GM12878 (cell line): ENCODE measurements at regions not wholly inside any gene's neighbourhood (a gene's known extent, or its start where the extent isn't known, plus 50 kb on each side); places are given as distances from the start of the nearest gene placed in this dataset.

Experiments used
- ATAC-seq: fragments of 200-7000 bp; cut with Tn5 transposase; 3 replicates; pipeline ENCODE4 v1.9.1; 2020; ENCODE audit warnings: mild to moderate bottlenecking, moderate library complexity
- BruUV-seq: library from RNA; stranded (reverse); fragments of 400-500 nt; replicated peaks from 2 replicates; lab custom pipeline; 2021; lab: Mats Ljungman, UMichigan
- CTCF ChIA-PET: fragments of 300-600 bp; sonication (Branson Sonifier 250); formaldehyde crosslinking; extraction: SDS; loops from one replicate; lab custom pipeline; 2021; ENCODE audit warnings: inconsistent platforms; lab: Yijun Ruan, JAX
- POLR2A ChIA-PET: fragments of 350-600 bp; formaldehyde crosslinking; extraction: SDS; loops from one replicate; lab custom pipeline; 2021; ENCODE audit warnings: inconsistent platforms; lab: Charles Lee
- RAD21 ChIA-PET: fragments of 300-600 bp; sonication (Branson Sonifier 250); formaldehyde crosslinking; loops from one replicate; lab custom pipeline; 2023; ENCODE audit warnings: antibody characterized with exemption; ENCODE audit not compliant: unreplicated experiment; lab: Charles Lee
- SMC1A ChIA-PET: fragments of 300-600 bp; sonication (Branson Sonifier 250); formaldehyde crosslinking; loops from one replicate; lab custom pipeline; 2023; ENCODE audit not compliant: unreplicated experiment, uncharacterized antibody; lab: Charles Lee
- DNase-seq: peaks from one replicate; pipeline ENCODE4 v3.0.0-alpha.2; 2011; ENCODE audit warnings: low read depth, low spot score
- FAIRE-seq: peaks from 3 replicates; lab custom pipeline; 2011; peaks lifted over from hg19 to GRCh38; lab: Jason Lieb, UNC
- H2AFZ ChIP-seq: 2 replicates; pipeline ENCODE4 v1.6.0; 2011; ENCODE audit warnings: low read depth, low read length, control low read depth; ENCODE audit not compliant: control insufficient read depth
- H3K27ac ChIP-seq: 2 replicates; pipeline ENCODE4 v1.5.1; 2011; ENCODE audit warnings: control low read depth; ENCODE audit not compliant: control insufficient read depth, insufficient read depth
- H3K27me3 ChIP-seq, 2 experiments: replicated peaks in 1 of 2; 2 replicates each; pipeline versions ENCODE4 v1.6.0 to v1.6.1; 2011; ENCODE audit warnings: low read length in 1 of 2; ENCODE audit not compliant: control insufficient read depth in 2 of 2, insufficient read depth in 2 of 2
- H3K36me3 ChIP-seq, 2 experiments: 2 replicates each; pipeline ENCODE4 v1.5.1; 2011; ENCODE audit warnings: low read length in 1 of 2; ENCODE audit not compliant: control insufficient read depth in 2 of 2, insufficient read depth in 2 of 2
- H3K4me1 ChIP-seq: 2 replicates; pipeline ENCODE4 v1.6.1; 2011; ENCODE audit warnings: mild to moderate bottlenecking, low read length, moderate library complexity, mixed read lengths; ENCODE audit not compliant: control insufficient read depth, insufficient read depth
- H3K4me2 ChIP-seq: 2 replicates; pipeline ENCODE4 v1.6.0; 2011; ENCODE audit warnings: control low read depth; ENCODE audit not compliant: control insufficient read depth, insufficient read depth
- H3K4me3 ChIP-seq: fragments of 200-600 bp; sonication (generic); 2 replicates; pipeline ENCODE4 v1.5.1; 2016
- H3K79me2 ChIP-seq: 2 replicates; pipeline ENCODE4 v1.6.0; 2011; ENCODE audit warnings: low read length; ENCODE audit not compliant: control insufficient read depth, insufficient read depth
- H3K9ac ChIP-seq: 2 replicates; pipeline ENCODE4 v1.8.0; 2011; ENCODE audit warnings: low read length, control low read depth, mixed read lengths; ENCODE audit not compliant: control insufficient read depth, insufficient read depth
- H3K9me3 ChIP-seq: replicated peaks from 3 replicates; pipeline ENCODE4 v1.5.1; 2011; ENCODE audit warnings: mild to moderate bottlenecking, low read length; ENCODE audit not compliant: control insufficient read depth, insufficient read depth
- H4K20me1 ChIP-seq: 2 replicates; pipeline ENCODE4 v1.6.0; 2011; ENCODE audit not compliant: control insufficient read depth, insufficient read depth
- BHLHE40 ChIP-seq, 2 experiments: fragments of 450-650 bp in 1 of 2; IDR thresholded peaks; 2 replicates each; pipeline ENCODE4 v1.6.1; 2011 to 2017; ENCODE audit warnings: low read depth in 2 of 2, borderline replicate concordance in 1 of 2, improper control_type of control experiment in 1 of 2, low read length in 1 of 2, mild to moderate bottlenecking in 1 of 2
- CBX5 ChIP-seq: sonication (generic); IDR thresholded peaks from 2 replicates; pipeline ENCODE4 v1.6.1; 2016; ENCODE audit warnings: low read depth, moderate library complexity, mild to moderate bottlenecking, inconsistent platforms
- EED ChIP-seq: sonication (generic); IDR thresholded peaks from 2 replicates; pipeline ENCODE4 v1.6.1; 2016; ENCODE audit warnings: antibody characterized with exemption, low read depth
- JUNB ChIP-seq: IDR thresholded peaks from 2 replicates; pipeline ENCODE4 v1.6.1; 2016; ENCODE audit warnings: antibody characterized with exemption, mild to moderate bottlenecking
- RELA ChIP-seq: fragments of 450-650 bp; IDR thresholded peaks from 2 replicates; pipeline ENCODE4 v1.8.0; 2014; ENCODE audit warnings: borderline replicate concordance; ENCODE audit not compliant: partially characterized antibody
- ZNF622 ChIP-seq: fragments of 450-650 bp; IDR thresholded peaks from 2 replicates; pipeline ENCODE4 v1.6.1; 2017; ENCODE audit warnings: mild to moderate bottlenecking, inconsistent platforms
- WGBS: methylation state at CpG from one replicate; pipeline ENCODE4 v1.1.6; 2016; ENCODE audit warnings: low lambda C conversion rate; ENCODE audit not compliant: insufficient replicate concordance, insufficient coverage; ENCODE audit errors: missing lambda C conversion rate; 5-methylcytosine and 5-hydroxymethylcytosine counted together
- in situ Hi-C: fragments of 300-500 bp; cut with MboI; formaldehyde crosslinking; loops from 9 replicates; pipeline ENCODE4 v1.14.3; 2018; ENCODE audit warnings: mixed read lengths
- intact Hi-C: fragments of 100-400 bp; cut with micrococcal nuclease; formaldehyde crosslinking; loops from one replicate; pipeline ENCODE4 v1.14.2; 2022; ENCODE audit not compliant: unreplicated experiment
- TF ChIP-seq, protein P1 (sequence below): IDR thresholded peaks from 2 replicates; pipeline ENCODE4 v1.6.1; 2012; ENCODE audit warnings: low read depth, low read length, improper control_type of control experiment
- TF ChIP-seq, protein P2 (sequence below): IDR thresholded peaks from 2 replicates; pipeline ENCODE4 v1.6.1; 2011; ENCODE audit warnings: borderline replicate concordance, low read depth, mild to moderate bottlenecking, moderate library complexity, low read length; ENCODE audit not compliant: insufficient read depth, poor library complexity, severe bottlenecking

DNA sequence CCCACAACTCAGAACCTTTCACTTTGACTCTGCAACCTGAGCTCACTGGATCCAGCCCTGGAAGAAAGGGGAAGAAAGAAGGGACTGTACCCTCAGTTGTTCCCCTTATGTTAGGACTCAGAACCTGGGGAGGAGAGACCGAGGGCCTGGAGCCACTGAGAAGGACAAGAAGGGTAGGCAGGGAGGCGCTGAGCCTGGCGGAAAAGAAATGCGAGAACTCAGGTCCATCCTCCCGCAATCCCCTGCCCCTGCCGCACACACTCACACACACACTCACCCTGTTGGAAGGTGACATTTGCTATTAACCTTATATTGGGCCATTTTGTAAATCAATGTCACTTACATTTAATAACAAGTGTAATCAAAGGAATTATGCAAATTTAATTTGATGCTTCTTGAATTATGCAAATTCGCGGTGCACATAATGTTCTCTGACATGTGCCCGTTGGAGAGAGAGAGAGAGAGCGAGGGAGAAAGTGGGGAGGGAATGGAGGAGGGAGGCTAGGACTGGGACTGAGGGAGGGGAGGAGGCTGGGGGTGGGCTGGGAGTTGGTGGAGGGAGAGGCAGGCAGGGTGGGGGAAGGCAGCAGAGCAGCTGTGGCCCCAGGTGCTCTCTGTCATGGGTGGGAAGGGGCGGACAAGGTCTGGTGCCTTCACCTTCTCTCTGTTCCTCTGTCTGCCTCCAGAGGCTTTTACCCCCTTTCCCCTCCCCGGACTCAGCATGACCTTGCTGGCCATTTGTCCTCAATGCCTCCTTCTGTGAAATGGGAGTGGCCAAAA lies 99.6 kb upstream of the PAX2 start (continued):
- TF ChIP-seq, protein P1, sequence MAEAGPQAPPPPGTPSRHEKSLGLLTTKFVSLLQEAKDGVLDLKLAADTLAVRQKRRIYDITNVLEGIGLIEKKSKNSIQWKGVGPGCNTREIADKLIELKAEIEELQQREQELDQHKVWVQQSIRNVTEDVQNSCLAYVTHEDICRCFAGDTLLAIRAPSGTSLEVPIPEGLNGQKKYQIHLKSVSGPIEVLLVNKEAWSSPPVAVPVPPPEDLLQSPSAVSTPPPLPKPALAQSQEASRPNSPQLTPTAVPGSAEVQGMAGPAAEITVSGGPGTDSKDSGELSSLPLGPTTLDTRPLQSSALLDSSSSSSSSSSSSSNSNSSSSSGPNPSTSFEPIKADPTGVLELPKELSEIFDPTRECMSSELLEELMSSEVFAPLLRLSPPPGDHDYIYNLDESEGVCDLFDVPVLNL: no peak
- TF ChIP-seq ZNF622 (no peak), BHLHE40 (IDR thresholded peaks at IDR 0.05; ENCODE audit: borderline replicate concordance in 1 of 2, low read depth in 2 of 2, low read length in 1 of 2) (no peak), RELA (no peak), JUNB (no peak), EED (no peak)

DNA sequence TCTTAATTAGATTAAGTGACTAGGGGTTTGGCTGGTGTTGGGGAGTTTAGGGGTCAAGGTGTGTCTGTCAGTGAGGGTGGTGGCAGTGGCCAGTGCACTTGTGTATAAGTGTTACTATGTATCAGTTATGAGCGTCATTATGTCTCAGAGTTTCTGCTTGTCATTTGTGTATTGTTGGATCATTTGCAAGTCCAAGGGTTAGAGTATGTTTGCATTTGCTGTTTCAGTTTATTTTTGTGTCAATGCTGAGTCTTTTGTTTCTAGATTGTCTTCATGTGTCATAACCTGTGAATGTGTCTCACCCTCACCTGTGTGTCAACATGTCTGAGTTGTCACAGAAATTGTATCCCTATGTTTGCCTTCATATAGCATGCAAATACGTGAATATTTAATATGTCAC lies 97.5 kb upstream of the PAX2 start:
- ChIA-PET RAD21 (no interaction called here), POLR2A (interaction anchor here (0.6 kb wide), 1 partner anchor 136 kb away, joined by 4 read pairs; no protein-coding TSS in a partner anchor), SMC1A (no interaction called here), CTCF (no interaction called here)
- no peaks in the 10 kb centered on the region for H4K20me1 ChIP-seq
- peaks cover 2 to 7% of the 10 kb centered on the region in 2 experiments; a peak in 3 of 4 replicates for H3K27me3 ChIP-seq
- ATAC-seq: no peak
- no peaks in the 10 kb centered on the region for H3K4me1 ChIP-seq
- DNase-seq: no peak
- in situ Hi-C loops: no loop called here
- H3K79me2 ChIP-seq: no peaks in the 10 kb centered on the region
- TF ChIP-seq, protein P2, sequence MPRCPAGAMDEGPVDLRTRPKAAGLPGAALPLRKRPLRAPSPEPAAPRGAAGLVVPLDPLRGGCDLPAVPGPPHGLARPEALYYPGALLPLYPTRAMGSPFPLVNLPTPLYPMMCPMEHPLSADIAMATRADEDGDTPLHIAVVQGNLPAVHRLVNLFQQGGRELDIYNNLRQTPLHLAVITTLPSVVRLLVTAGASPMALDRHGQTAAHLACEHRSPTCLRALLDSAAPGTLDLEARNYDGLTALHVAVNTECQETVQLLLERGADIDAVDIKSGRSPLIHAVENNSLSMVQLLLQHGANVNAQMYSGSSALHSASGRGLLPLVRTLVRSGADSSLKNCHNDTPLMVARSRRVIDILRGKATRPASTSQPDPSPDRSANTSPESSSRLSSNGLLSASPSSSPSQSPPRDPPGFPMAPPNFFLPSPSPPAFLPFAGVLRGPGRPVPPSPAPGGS: peak; percentile 51
- no peak for TF ChIP-seq CBX5
- no peaks in the 10 kb centered on the region for H3K36me3 ChIP-seq
- no TSS peak for BruUV-seq
- intact Hi-C loops: no loop called here
- no peaks in the 10 kb centered on the region for H3K9me3 ChIP-seq
- no peak overlapping the region for H3K9ac ChIP-seq
- H3K4me2 ChIP-seq: no peak overlapping the region
- FAIRE-seq: no peak
- H2AFZ ChIP-seq: no peak overlapping the region
- WGBS: 0% methylated on average over 2 of the region's 2 CpGs
- H3K4me3 ChIP-seq: no peak overlapping the region
- no peak overlapping the region for H3K27ac ChIP-seq
